Prostate gland (tissue), 2 donors: ENCODE measurements at regions not wholly inside any gene's neighbourhood (a gene's known extent, or its start where the extent isn't known, plus 50 kb on each side); places are given as distances from the start of the nearest gene placed in this dataset.
"Not testable (repeated sequence)": the region's sequence is repeated elsewhere in the genome, so short reads cannot be mapped to it uniquely, and the experiment has no call there.

Experiments used
- DNase-seq: peaks from one replicate; pipeline ENCODE4 v3.0.0-alpha.2; 2019; ENCODE audit warnings: low spot score
- H3K27ac ChIP-seq, 2 donors: fragments of 200-600 bp; sonication (generic); 2 replicates each; pipeline ENCODE4 v1.5.1; 2017 to 2019
- H3K27me3 ChIP-seq: fragments of 200-600 bp; sonication (generic); replicated peaks from 2 replicates; pipeline ENCODE4 v1.5.1; 2019; ENCODE audit not compliant: insufficient read depth
- H3K36me3 ChIP-seq, 2 donors: fragments of 200-600 bp; sonication (generic); 1 replicate in 1 of 2; 2 replicates in 1 of 2; pipeline versions ENCODE4 v1.5.1 to v1.8.1; 2017 to 2019
- H3K4me1 ChIP-seq: fragments of 200-600 bp; sonication (generic); replicated peaks from 2 replicates; pipeline ENCODE4 v1.5.1; 2019
- H3K4me3 ChIP-seq, 2 donors: fragments of 200-600 bp; sonication (generic); 2 replicates each; pipeline ENCODE4 v1.5.1; 2017 to 2019
- H3K9me3 ChIP-seq: fragments of 200-600 bp; sonication (generic); 2 replicates; pipeline ENCODE4 v1.5.1; 2017
- CTCF ChIP-seq, 4 experiments: fragments of 200-600 bp in 2 of 4; fragments of 450-650 bp in 2 of 4; sonication (generic) in 2 of 4; IDR thresholded peaks; 1 replicate in 3 of 4; 2 replicates in 1 of 4; pipeline ENCODE4 v1.5.1; 2016 to 2019; ENCODE audit warnings: antibody characterized with exemption in 4 of 4, mild to moderate bottlenecking in 2 of 4, moderate library complexity in 2 of 4
- POLR2A ChIP-seq: fragments of 450-650 bp; IDR thresholded peaks from one replicate; pipeline ENCODE4 v1.6.1; 2016; ENCODE audit warnings: antibody characterized with exemption, mild to moderate bottlenecking
- POLR2AphosphoS5 ChIP-seq: sonication (generic); formaldehyde crosslinking; IDR thresholded peaks from one replicate; pipeline ENCODE4 v1.6.1; 2017; ENCODE audit warnings: antibody characterized with exemption
- WGBS: methylation state at CpG from one replicate; pipeline ENCODE4 v1.1.5; 2018; 5-methylcytosine and 5-hydroxymethylcytosine counted together
- intact Hi-C: fragments of 100-400 bp; cut with DNase I; formaldehyde crosslinking; loops from one replicate; pipeline ENCODE4 v1.14.2; 2022

- H3K27ac ChIP-seq = no peak overlapping the region
- H3K27me3 ChIP-seq = peaks cover 4% of the 10 kb centered on the region
- TF ChIP-seq POLR2AphosphoS5 = no peak
- TF ChIP-seq POLR2A = no peak
- TF ChIP-seq CTCF (IDR thresholded peaks at IDR 0.05) = no peak
- WGBS = 62% methylated on average over 3 of the region's 3 CpGs
- no peaks in the 10 kb centered on the region for H3K36me3 ChIP-seq
- no peak overlapping the region for H3K4me3 ChIP-seq
- DNase-seq = no peak
- H3K4me1 ChIP-seq = no peaks in the 10 kb centered on the region
- intact Hi-C loops = no loop called here
- H3K9me3 ChIP-seq = no peaks in the 10 kb centered on the region
These were observed 243.5 kb upstream of the CCL2 start for GRCh38 chr17:34011599-34011998.

DNA sequence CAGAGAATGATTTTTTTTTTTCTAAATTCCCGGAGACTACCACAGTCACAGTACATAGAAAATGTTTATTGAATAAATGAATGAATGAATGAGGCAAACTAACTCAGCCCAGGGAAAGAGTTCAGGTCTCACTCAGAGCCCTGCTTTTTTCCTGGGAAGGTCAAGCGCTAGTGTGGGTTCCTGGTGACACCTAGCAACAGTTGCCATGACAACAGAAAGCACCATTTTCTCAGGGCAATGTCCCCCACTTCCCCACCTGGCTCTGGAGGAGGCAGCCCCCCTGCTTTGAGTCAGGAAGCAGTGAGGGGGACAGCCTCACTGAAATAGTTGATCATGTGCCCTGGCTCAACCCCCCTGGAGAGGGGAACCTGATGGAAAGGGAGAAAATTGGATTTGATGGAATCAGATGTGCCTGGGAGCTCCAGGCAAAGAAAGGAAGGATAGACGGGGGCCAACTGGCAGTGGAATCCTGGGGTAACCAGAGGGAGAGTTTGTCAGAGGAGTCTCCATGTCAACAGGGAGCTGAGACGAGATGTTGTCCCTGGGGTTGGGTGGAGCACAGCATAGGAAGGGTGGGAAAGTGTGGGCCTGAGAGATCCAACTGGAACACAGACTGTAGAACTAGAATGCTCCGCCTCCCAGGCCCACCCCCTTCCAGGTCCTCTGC is 242.2 kb upstream of the CCL2 start:
- Histone ChIP-seq H3K27ac (no peak overlapping the region), H3K9me3 (no peaks in the 10 kb centered on the region), H3K36me3 (no peaks in the 10 kb centered on the region), H3K4me1 (no peaks in the 10 kb centered on the region), H3K4me3 (no peak overlapping the region), H3K27me3 (peaks cover 4% of the 10 kb centered on the region)
- WGBS = 65% methylated on average over 5 of the region's 5 CpGs
- DNase-seq = no peak
- intact Hi-C loops = no loop called here
- no peak for TF ChIP-seq POLR2A

DNA sequence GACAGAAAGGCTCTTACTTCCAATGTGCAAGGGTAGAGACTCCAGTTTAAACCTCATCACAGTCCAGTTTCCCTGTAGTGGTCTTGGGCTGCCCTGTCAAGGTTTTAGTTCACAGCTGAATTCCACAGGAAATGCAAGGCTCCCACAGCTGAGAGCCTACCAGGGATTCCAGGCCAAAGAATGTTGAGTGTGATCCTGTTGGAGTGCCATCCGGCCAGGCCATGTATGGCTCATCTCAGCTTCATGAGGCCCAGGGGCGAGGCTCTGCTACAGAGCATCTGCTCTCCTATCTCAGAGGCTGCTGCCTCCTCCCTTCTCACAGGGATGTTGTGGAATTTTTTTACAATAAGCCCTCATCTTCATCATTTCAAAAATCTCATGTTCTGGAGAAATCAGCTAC is 239.8 kb upstream of the CCL2 start:
- no peak for DNase-seq
- Histone ChIP-seq H3K36me3 (no peaks in the 10 kb centered on the region), H3K4me3 (no peak overlapping the region), H3K27me3 (peaks cover 2% of the 10 kb centered on the region), H3K9me3 (no peaks in the 10 kb centered on the region), H3K27ac (no peak overlapping the region), H3K4me1 (no peaks in the 10 kb centered on the region)
- no peak for TF ChIP-seq POLR2A
- no peak for TF ChIP-seq POLR2AphosphoS5
- no peak for TF ChIP-seq CTCF (IDR thresholded peaks at IDR 0.05)
- 95% methylated on average over 2 of the region's 2 CpGs for WGBS
- intact Hi-C loops = no loop called here

- intact Hi-C loops = no loop called here
- WGBS = 55% methylated on average over 4 of the region's 4 CpGs
These were observed 230.7 kb upstream of the CCL2 start for GRCh38 chr17:34024386-34024785.

DNA sequence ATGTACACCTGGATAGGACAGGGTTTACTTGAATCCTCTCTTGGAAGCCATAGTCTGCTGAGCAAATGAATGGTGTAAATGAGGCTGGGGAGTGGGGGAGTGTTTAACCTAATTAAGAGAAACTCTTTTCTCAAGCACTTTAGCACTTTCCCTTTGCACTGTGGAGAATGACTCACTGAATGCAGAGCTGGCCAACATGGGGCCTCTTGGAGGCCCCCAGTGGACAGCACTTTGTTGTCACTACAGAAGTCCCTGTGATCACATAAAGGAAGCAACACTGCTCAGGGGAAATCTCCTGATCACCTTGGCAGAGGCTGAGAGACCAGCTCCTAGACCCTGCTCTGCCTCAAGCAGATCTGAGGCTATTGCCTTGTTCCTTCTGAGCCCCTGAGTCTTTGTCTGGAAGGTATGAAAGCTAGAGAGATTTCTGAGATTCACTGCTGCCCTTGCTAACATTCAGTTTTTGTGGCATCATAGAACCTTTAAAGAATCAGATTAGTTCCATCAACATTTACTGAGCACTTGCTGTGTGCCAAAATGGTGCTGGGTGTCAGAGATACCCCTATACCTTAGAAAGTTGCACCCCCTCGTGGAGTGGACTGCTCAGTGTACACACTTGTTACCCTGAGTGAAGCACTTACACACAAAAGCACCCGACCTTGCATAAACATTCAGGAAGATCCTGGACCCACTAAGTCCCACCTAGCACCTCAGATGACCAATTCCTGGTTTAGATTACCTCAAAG is 230.1 kb upstream of the CCL2 start:
- Histone ChIP-seq H3K9me3 (no peaks in the 10 kb centered on the region), H3K4me1 (no peaks in the 10 kb centered on the region), H3K4me3 (no peak overlapping the region), H3K27me3 (no peaks in the 10 kb centered on the region), H3K36me3 (no peaks in the 10 kb centered on the region), H3K27ac (no peak overlapping the region)
- no peak for DNase-seq
- intact Hi-C loops = no loop called here
- 43% methylated on average over 2 of the region's 2 CpGs for WGBS
- TF ChIP-seq CTCF (IDR thresholded peaks at IDR 0.05) (no peak), POLR2A (no peak), POLR2AphosphoS5 (no peak)

More at GRCh38 chr17:34024386-34024785, 230.7 kb upstream of the CCL2 start:
- no peak for TF ChIP-seq CTCF (IDR thresholded peaks at IDR 0.05)
- no peak for TF ChIP-seq POLR2A
- no peak for TF ChIP-seq POLR2AphosphoS5
- H3K4me3 ChIP-seq = no peak overlapping the region
- H3K4me1 ChIP-seq = no peaks in the 10 kb centered on the region
- DNase-seq = no peak
- H3K27me3 ChIP-seq = no peaks in the 10 kb centered on the region
- no peaks in the 10 kb centered on the region for H3K36me3 ChIP-seq
- H3K9me3 ChIP-seq = no peaks in the 10 kb centered on the region
- no peak overlapping the region for H3K27ac ChIP-seq

DNA sequence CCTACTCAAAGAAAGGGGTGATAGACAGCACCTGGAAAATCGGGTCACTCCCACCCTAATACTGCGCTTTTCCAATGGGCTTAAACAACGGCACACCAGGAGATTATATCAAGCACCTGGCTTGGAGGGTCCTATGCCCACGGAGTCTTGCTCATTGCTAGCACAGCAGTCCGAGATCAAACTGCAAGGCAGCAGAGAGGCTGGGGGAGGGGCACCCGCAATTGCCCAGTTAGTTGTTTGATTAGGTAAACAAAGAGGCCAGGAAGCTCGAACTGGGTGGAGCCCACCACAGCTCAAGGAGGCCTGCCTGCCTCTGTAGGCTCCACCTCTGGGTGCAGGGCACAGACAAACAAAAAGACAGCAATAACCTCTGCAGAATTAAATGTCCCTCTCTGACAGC is 224.5 kb upstream of the CCL2 start:
- H3K27ac ChIP-seq, H3K9me3 ChIP-seq, intact Hi-C loops, H3K36me3 ChIP-seq, H3K27me3 ChIP-seq, H3K4me3 ChIP-seq, H3K4me1 ChIP-seq, DNase-seq: not testable (repeated sequence)
- 45% methylated on average over 7 of the region's 7 CpGs for WGBS

GRCh38 chr17:34032305-34032704 is 222.8 kb upstream of the CCL2 start:
- DNase-seq, intact Hi-C loops, H3K27ac ChIP-seq, H3K9me3 ChIP-seq, H3K4me1 ChIP-seq, H3K4me3 ChIP-seq, H3K27me3 ChIP-seq, H3K36me3 ChIP-seq: not testable (repeated sequence)

- H3K4me1 ChIP-seq, H3K27me3 ChIP-seq, H3K9me3 ChIP-seq, H3K27ac ChIP-seq, intact Hi-C loops, DNase-seq, H3K36me3 ChIP-seq, H3K4me3 ChIP-seq: not testable (repeated sequence)
- 48% methylated on average over 9 of the region's 9 CpGs for WGBS
These were observed 216.3 kb upstream of the CCL2 start for GRCh38 chr17:34038786-34039185.
